Renal pelvis (tissue), 1 donor: ENCODE measurements at regions not wholly inside any gene's neighbourhood (a gene's known extent, or its start where the extent isn't known, plus 50 kb on each side); places are given as distances from the start of the nearest gene placed in this dataset.
"Not testable (repeated sequence)": the region's sequence is repeated elsewhere in the genome, so short reads cannot be mapped to it uniquely, and the experiment has no call there.

Experiments
- DNase-seq: peaks from one replicate; pipeline ENCODE4 v3.0.0-alpha.2; 2013

GRCh38 chr14:23751616-23752015, 115.5 kb downstream of the DHRS2 start:
- no peak for DNase-seq

- DNase-seq = no peak
These were observed 127.2 kb downstream of the DHRS2 start for GRCh38 chr14:23763394-23763793.

- no peak for DNase-seq
These were observed 130.7 kb downstream of the DHRS2 start for GRCh38 chr14:23766737-23767401.

GRCh38 chr14:23769221-23769728, 133.1 kb downstream of the DHRS2 start:
- not testable (repeated sequence) for DNase-seq

GRCh38 chr14:23773981-23774380, 137.8 kb downstream of the DHRS2 start:
- DNase-seq = no peak

GRCh38 chr14:23776296-23776695, 140.1 kb downstream of the DHRS2 start:
- no peak for DNase-seq

GRCh38 chr14:23785208-23785607, 149.0 kb downstream of the DHRS2 start:
- DNase-seq = no peak

GRCh38 chr14:23787436-23787835, 151.3 kb downstream of the DHRS2 start:
- DNase-seq = no peak

- DNase-seq = no peak
These were observed 153.5 kb downstream of the DHRS2 start for GRCh38 chr14:23789696-23790095.

GRCh38 chr14:23793532-23793931, 157.4 kb downstream of the DHRS2 start:
- DNase-seq = no peak

GRCh38 chr14:23800811-23801210, 152.8 kb upstream of the DHRS4 start:
- DNase-seq = no peak

GRCh38 chr14:23801766-23802165, 151.8 kb upstream of the DHRS4 start:
- no peak for DNase-seq

- DNase-seq = no peak
These were observed 148.8 kb upstream of the DHRS4 start for GRCh38 chr14:23804817-23805216.

GRCh38 chr14:23805761-23806160, 147.8 kb upstream of the DHRS4 start:
- no peak for DNase-seq

GRCh38 chr14:23814527-23815256, 138.9 kb upstream of the DHRS4 start:
- DNase-seq = no peak

GRCh38 chr14:23816371-23816770, 137.2 kb upstream of the DHRS4 start:
- no peak for DNase-seq

- no peak for DNase-seq
These were observed 136.3 kb upstream of the DHRS4 start for GRCh38 chr14:23817164-23817767.

GRCh38 chr14:23827100-23827892, 126.3 kb upstream of the DHRS4 start:
- no peak for DNase-seq

- no peak for DNase-seq
These were observed 125.6 kb upstream of the DHRS4 start for GRCh38 chr14:23828001-23828400.

GRCh38 chr14:23828616-23829015, 125.0 kb upstream of the DHRS4 start:
- no peak for DNase-seq

- DNase-seq = no peak
These were observed 123.7 kb upstream of the DHRS4 start for GRCh38 chr14:23829736-23830471.

- DNase-seq = no peak
These were observed 122.0 kb upstream of the DHRS4 start for GRCh38 chr14:23831596-23831995.
